HG02973 (cell line): ENCODE measurements at regions not wholly inside any gene's neighbourhood (a gene's known extent, or its start where the extent isn't known, plus 50 kb on each side); places are given as distances from the start of the nearest gene placed in this dataset.

Experiments
- ATAC-seq: cut with Tn5 transposase; IDR thresholded peaks from one replicate; pipeline ENCODE4 v1.9.1; 2021; ENCODE audit warnings: moderate library complexity; ENCODE audit not compliant: unreplicated experiment

- no peak for ATAC-seq
Measured at GRCh38 chr1:61531716-61532115, 193.2 kb downstream of the TM2D1 start.

GRCh38 chr1:61523893-61524605 is 200.9 kb downstream of the TM2D1 start:
- no peak for ATAC-seq

- ATAC-seq: no peak
Measured at GRCh38 chr1:61523229-61523628, 201.7 kb downstream of the TM2D1 start.

- ATAC-seq: no peak
Measured at GRCh38 chr1:61520401-61520800, 204.5 kb downstream of the TM2D1 start.

GRCh38 chr1:61519631-61520030 is 205.3 kb downstream of the TM2D1 start:
- ATAC-seq: no peak

GRCh38 chr1:61518670-61519400 is 206.1 kb downstream of the TM2D1 start:
- peak; percentile 88 for ATAC-seq

GRCh38 chr1:61517345-61517744 is 207.6 kb downstream of the TM2D1 start:
- ATAC-seq: no peak

GRCh38 chr1:61515096-61515495 is 209.8 kb downstream of the TM2D1 start:
- ATAC-seq: no peak
